ENCODE measurements at regions not wholly inside any gene's neighbourhood (a gene's known extent, or its start where the extent isn't known, plus 50 kb on each side); places are given as distances from the start of the nearest gene placed in this dataset.

- TF ChIP-seq GATA3 (IDR thresholded peaks at IDR 0.05; ENCODE audit: low read depth, low read length) (no peak), GATA2 (IDR thresholded peaks at IDR 0.05; ENCODE audit: low read depth, low read length) (no peak)
Measured at GRCh38 chr13:87827479-87827878, 156.3 kb downstream of the SLITRK5 start.

Measured in SH-SY5Y (cell line).